Prostate gland (tissue), 2 donors: ENCODE measurements at regions not wholly inside any gene's neighbourhood (a gene's known extent, or its start where the extent isn't known, plus 50 kb on each side); places are given as distances from the start of the nearest gene placed in this dataset.

Source experiments
- POLR2AphosphoS5 ChIP-seq: sonication (generic); formaldehyde crosslinking; IDR thresholded peaks from one replicate; pipeline ENCODE4 v1.6.1; 2017; ENCODE audit warnings: antibody characterized with exemption
- TF ChIP-seq, protein P1 (sequence below), 4 experiments: fragments of 200-600 bp in 2 of 4; fragments of 450-650 bp in 2 of 4; sonication (generic) in 2 of 4; IDR thresholded peaks; 1 replicate in 3 of 4; 2 replicates in 1 of 4; pipeline ENCODE4 v1.5.1; 2016 to 2019; ENCODE audit warnings: antibody characterized with exemption in 4 of 4, mild to moderate bottlenecking in 2 of 4, moderate library complexity in 2 of 4

DNA sequence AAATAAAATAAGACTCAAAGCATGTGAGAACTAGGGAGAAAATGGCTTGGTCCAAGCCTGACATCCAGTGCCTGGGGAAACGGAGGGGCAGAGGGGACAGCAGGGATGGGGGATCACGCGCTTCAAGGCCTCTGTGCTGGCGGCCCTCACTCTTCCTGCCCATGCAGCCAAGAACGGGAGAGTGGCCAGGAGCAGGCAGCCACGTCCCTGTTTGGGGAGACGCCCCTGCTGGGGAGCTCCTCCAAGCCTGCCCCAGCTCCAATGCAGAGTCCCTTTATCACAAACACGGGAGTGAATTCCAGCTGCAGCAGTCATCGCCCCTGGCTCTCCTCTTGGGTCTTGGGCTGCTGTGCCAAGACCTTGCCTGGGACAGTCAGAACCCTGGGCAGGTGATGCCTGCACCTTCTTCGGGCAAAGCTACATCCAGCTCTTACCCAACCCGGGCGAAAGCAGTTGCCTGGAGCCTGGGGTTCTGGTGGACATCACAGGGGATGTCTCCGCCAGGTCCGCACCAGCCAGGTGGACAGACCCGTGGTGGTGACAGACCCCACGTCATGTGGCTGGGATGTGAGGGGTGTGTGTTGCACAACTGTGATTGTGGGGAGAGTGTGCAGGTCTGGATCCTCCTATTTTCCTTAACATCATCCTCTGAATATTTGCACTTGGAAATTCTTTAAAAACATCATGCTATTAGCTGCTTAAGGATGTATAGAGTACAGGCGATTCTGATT is 1391.3 kb downstream of the BRD1 start:
- TF ChIP-seq, protein P1, sequence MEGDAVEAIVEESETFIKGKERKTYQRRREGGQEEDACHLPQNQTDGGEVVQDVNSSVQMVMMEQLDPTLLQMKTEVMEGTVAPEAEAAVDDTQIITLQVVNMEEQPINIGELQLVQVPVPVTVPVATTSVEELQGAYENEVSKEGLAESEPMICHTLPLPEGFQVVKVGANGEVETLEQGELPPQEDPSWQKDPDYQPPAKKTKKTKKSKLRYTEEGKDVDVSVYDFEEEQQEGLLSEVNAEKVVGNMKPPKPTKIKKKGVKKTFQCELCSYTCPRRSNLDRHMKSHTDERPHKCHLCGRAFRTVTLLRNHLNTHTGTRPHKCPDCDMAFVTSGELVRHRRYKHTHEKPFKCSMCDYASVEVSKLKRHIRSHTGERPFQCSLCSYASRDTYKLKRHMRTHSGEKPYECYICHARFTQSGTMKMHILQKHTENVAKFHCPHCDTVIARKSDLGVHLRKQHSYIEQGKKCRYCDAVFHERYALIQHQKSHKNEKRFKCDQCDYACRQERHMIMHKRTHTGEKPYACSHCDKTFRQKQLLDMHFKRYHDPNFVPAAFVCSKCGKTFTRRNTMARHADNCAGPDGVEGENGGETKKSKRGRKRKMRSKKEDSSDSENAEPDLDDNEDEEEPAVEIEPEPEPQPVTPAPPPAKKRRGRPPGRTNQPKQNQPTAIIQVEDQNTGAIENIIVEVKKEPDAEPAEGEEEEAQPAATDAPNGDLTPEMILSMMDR (IDR thresholded peaks at IDR 0.05), result no peak
- TF ChIP-seq POLR2AphosphoS5, result no peak
